Prostate gland (tissue), 2 donors: ENCODE measurements at regions not wholly inside any gene's neighbourhood (a gene's known extent, or its start where the extent isn't known, plus 50 kb on each side); places are given as distances from the start of the nearest gene placed in this dataset.

ENCODE experiments used
- POLR2A ChIP-seq: fragments of 450-650 bp; IDR thresholded peaks from one replicate; pipeline ENCODE4 v1.6.1; 2016; ENCODE audit warnings: antibody characterized with exemption, mild to moderate bottlenecking
- TF ChIP-seq, protein P1 (sequence below), 4 experiments: fragments of 200-600 bp in 2 of 4; fragments of 450-650 bp in 2 of 4; sonication (generic) in 2 of 4; IDR thresholded peaks; 1 replicate in 3 of 4; 2 replicates in 1 of 4; pipeline ENCODE4 v1.5.1; 2016 to 2019; ENCODE audit warnings: antibody characterized with exemption in 4 of 4, mild to moderate bottlenecking in 2 of 4, moderate library complexity in 2 of 4

GRCh38 chr14:48751293-48751692, 834.9 kb downstream of the RPS29 start:
- TF ChIP-seq, protein P1, sequence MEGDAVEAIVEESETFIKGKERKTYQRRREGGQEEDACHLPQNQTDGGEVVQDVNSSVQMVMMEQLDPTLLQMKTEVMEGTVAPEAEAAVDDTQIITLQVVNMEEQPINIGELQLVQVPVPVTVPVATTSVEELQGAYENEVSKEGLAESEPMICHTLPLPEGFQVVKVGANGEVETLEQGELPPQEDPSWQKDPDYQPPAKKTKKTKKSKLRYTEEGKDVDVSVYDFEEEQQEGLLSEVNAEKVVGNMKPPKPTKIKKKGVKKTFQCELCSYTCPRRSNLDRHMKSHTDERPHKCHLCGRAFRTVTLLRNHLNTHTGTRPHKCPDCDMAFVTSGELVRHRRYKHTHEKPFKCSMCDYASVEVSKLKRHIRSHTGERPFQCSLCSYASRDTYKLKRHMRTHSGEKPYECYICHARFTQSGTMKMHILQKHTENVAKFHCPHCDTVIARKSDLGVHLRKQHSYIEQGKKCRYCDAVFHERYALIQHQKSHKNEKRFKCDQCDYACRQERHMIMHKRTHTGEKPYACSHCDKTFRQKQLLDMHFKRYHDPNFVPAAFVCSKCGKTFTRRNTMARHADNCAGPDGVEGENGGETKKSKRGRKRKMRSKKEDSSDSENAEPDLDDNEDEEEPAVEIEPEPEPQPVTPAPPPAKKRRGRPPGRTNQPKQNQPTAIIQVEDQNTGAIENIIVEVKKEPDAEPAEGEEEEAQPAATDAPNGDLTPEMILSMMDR (IDR thresholded peaks at IDR 0.05), result no peak
- no peak for TF ChIP-seq POLR2A
